CD14-positive monocyte (primary cell): ENCODE measurements at regions not wholly inside any gene's neighbourhood (a gene's known extent, or its start where the extent isn't known, plus 50 kb on each side); places are given as distances from the start of the nearest gene placed in this dataset.

Experiments
- DNase-seq, 3 donors: peaks; one replicate each; pipeline ENCODE4 v3.0.0-alpha.2; 2011 to 2022
- H2AFZ ChIP-seq: 2 replicates; pipeline ENCODE4 v1.6.0; 2012; ENCODE audit warnings: mild to moderate bottlenecking, low read depth, low read length, inconsistent platforms; ENCODE audit not compliant: insufficient read depth, poor library complexity, severe bottlenecking
- H3K27ac ChIP-seq, 2 donors: 1 replicate in 1 of 2; 2 replicates in 1 of 2; pipeline ENCODE4 v1.5.1; 2012 to 2013; ENCODE audit warnings: low read length in 2 of 2, control low read depth in 1 of 2, inconsistent platforms in 1 of 2, low read depth in 1 of 2, mild to moderate bottlenecking in 1 of 2
- H3K27me3 ChIP-seq, 2 donors: one replicate each; pipeline versions ENCODE4 v1.6.0 to v1.6.1; 2011 to 2013; ENCODE audit warnings: low read length in 2 of 2; ENCODE audit not compliant: control insufficient read depth in 2 of 2, insufficient read depth in 2 of 2
- H3K36me3 ChIP-seq, 2 donors: replicated peaks in 1 of 2; 1 replicate in 1 of 2; 2 replicates in 1 of 2; pipeline versions ENCODE4 v1.5.1 to v1.6.1; 2012 to 2013; ENCODE audit warnings: low read length in 2 of 2, control low read depth in 1 of 2, inconsistent platforms in 1 of 2, mild to moderate bottlenecking in 1 of 2; ENCODE audit not compliant: insufficient read depth in 2 of 2, control insufficient read depth in 1 of 2
- H3K4me1 ChIP-seq, 2 donors: 1 replicate in 1 of 2; 2 replicates in 1 of 2; pipeline versions ENCODE4 v1.5.1 to v1.6.1; 2012 to 2013; ENCODE audit warnings: low read length in 2 of 2, control low read depth in 1 of 2, inconsistent platforms in 1 of 2, mild to moderate bottlenecking in 1 of 2, moderate library complexity in 1 of 2; ENCODE audit not compliant: insufficient read depth in 2 of 2, control insufficient read depth in 1 of 2
- H3K4me2 ChIP-seq: replicated peaks from 2 replicates; pipeline ENCODE3; 2012; ENCODE audit warnings: low read length, moderate library complexity, mild to moderate bottlenecking; ENCODE audit not compliant: poor library complexity, severe bottlenecking; ENCODE audit errors: extremely low read depth
- H3K4me3 ChIP-seq, 3 experiments: fragments of 200-600 bp in 1 of 3; sonication (generic) in 1 of 3; replicated peaks in 1 of 3; 1 replicate in 2 of 3; 2 replicates in 1 of 3; pipeline ENCODE4 v1.5.1; 2011 to 2013; ENCODE audit warnings: low read length in 3 of 3, mild to moderate bottlenecking in 3 of 3, control low read depth in 2 of 3, low read depth in 2 of 3, inconsistent platforms in 1 of 3, moderate library complexity in 1 of 3
- H3K79me2 ChIP-seq: 2 replicates; pipeline ENCODE4 v1.6.0; 2012; ENCODE audit warnings: mild to moderate bottlenecking, control low read depth, inconsistent platforms, low read length, moderate library complexity; ENCODE audit not compliant: insufficient read depth
- H3K9ac ChIP-seq: 2 replicates; pipeline ENCODE4 v1.6.0; 2017; ENCODE audit warnings: low read length, mild to moderate bottlenecking; ENCODE audit not compliant: insufficient read depth, poor library complexity, severe bottlenecking
- H3K9me3 ChIP-seq, 2 donors: replicated peaks in 1 of 2; 1 replicate in 1 of 2; 2 replicates in 1 of 2; pipeline versions ENCODE4 v1.5.1 to v1.6.1; 2012 to 2013; ENCODE audit warnings: low read length in 2 of 2, control low read depth in 1 of 2; ENCODE audit not compliant: control insufficient read depth in 1 of 2, insufficient read depth in 1 of 2
- H4K20me1 ChIP-seq: 2 replicates; pipeline ENCODE4 v1.6.0; 2012; ENCODE audit warnings: mild to moderate bottlenecking, low read length, control low read depth, moderate library complexity; ENCODE audit not compliant: insufficient read depth
- H3K27ac Mint-ChIP-seq, 7 donors: one replicate each; pipeline ENCODE4 v1.8.0; 2020; ENCODE audit warnings: mild to moderate bottlenecking in 7 of 7, mixed read lengths in 7 of 7, moderate library complexity in 6 of 7, inconsistent platforms in 2 of 7
- H3K27me3 Mint-ChIP-seq, 3 donors: one replicate each; pipeline ENCODE4 v1.8.0; 2021 to 2022; ENCODE audit warnings: low read depth in 3 of 3, mild to moderate bottlenecking in 3 of 3, mixed read lengths in 3 of 3, moderate library complexity in 3 of 3, inconsistent platforms in 1 of 3
- H3K36me3 Mint-ChIP-seq, 2 donors: one replicate each; pipeline ENCODE4 v1.8.0; 2020; ENCODE audit warnings: mixed read lengths in 2 of 2, inconsistent platforms in 1 of 2, mild to moderate bottlenecking in 1 of 2
- H3K4me1 Mint-ChIP-seq: one replicate; pipeline ENCODE4 v1.8.0; 2020; ENCODE audit warnings: mild to moderate bottlenecking, mixed read lengths
- H3K4me3 Mint-ChIP-seq, 2 donors: one replicate each; pipeline ENCODE4 v1.8.0; 2020; ENCODE audit warnings: mild to moderate bottlenecking in 2 of 2, mixed read lengths in 2 of 2, moderate library complexity in 1 of 2
- H3K9me3 Mint-ChIP-seq, 7 donors: one replicate each; pipeline ENCODE4 v1.8.0; 2020 to 2022; ENCODE audit warnings: mixed read lengths in 7 of 7, mild to moderate bottlenecking in 6 of 7, moderate library complexity in 6 of 7, inconsistent platforms in 2 of 7
- CTCF ChIP-seq: fragments of 200-600 bp; IDR thresholded peaks from one replicate; pipeline ENCODE4 v1.8.0; 2022; ENCODE audit warnings: antibody characterized with exemption, mild to moderate bottlenecking
- WGBS: methylation state at CpG from one replicate; pipeline ENCODE4 v1.1.5; 2013; ENCODE audit warnings: missing lambda C conversion rate; ENCODE audit not compliant: insufficient coverage; 5-methylcytosine and 5-hydroxymethylcytosine counted together
- intact Hi-C, 2 donors: fragments of 100-400 bp; cut with micrococcal nuclease; formaldehyde crosslinking; loops; one replicate each; pipeline versions ENCODE4 v1.15.0 to v1.15.1; 2023

GRCh38 chr2:59018737-59019136 lies 777.6 kb upstream of the FANCL start:
- no peak overlapping the region for H3K27ac Mint-ChIP-seq
- H3K9ac ChIP-seq, result no peak overlapping the region
- H3K27me3 ChIP-seq, result no peaks in the 10 kb centered on the region
- H2AFZ ChIP-seq, result no peak overlapping the region
- no peaks in the 10 kb centered on the region for H3K4me1 Mint-ChIP-seq
- no peaks in the 10 kb centered on the region for H3K79me2 ChIP-seq
- no peak overlapping the region for H3K27ac ChIP-seq
- peaks cover 0 to 7% (median 0%) of the 10 kb centered on the region in 7 donors for H3K9me3 Mint-ChIP-seq
- H3K4me3 Mint-ChIP-seq, result no peak overlapping the region
- H3K4me1 ChIP-seq, result no peaks in the 10 kb centered on the region
- WGBS, result no CpG with 5 or more reads among the region's 3 CpGs
- intact Hi-C loops, result no loop called here
- TF ChIP-seq CTCF, result no peak
- no peak overlapping the region for H3K4me3 ChIP-seq
- no peaks in the 10 kb centered on the region for H3K36me3 Mint-ChIP-seq
- no peak for DNase-seq
- H3K27me3 Mint-ChIP-seq, result no peaks in the 10 kb centered on the region
- no peaks in the 10 kb centered on the region for H4K20me1 ChIP-seq
- no peak overlapping the region for H3K4me2 ChIP-seq
- peaks cover 0 to 3% of the 10 kb centered on the region in 2 donors for H3K9me3 ChIP-seq
- no peaks in the 10 kb centered on the region for H3K36me3 ChIP-seq

GRCh38 chr2:59015027-59015426 lies 773.9 kb upstream of the FANCL start:
- Histone ChIP-seq H3K79me2 (no peaks in the 10 kb centered on the region), H3K4me3 (no peak overlapping the region), H2AFZ (no peak overlapping the region), H3K9ac (no peak overlapping the region), H3K4me1 (no peaks in the 10 kb centered on the region), H3K36me3 (no peaks in the 10 kb centered on the region), H3K4me2 (no peak overlapping the region), H3K27ac (no peak overlapping the region), H4K20me1 (no peaks in the 10 kb centered on the region), H3K27me3 (no peaks in the 10 kb centered on the region), H3K9me3 (peaks cover 0 to 3% of the 10 kb centered on the region in 2 donors)
- intact Hi-C loops, result no loop called here
- Mint-ChIP-seq H3K4me1 (no peaks in the 10 kb centered on the region), H3K36me3 (no peaks in the 10 kb centered on the region), H3K27me3 (no peaks in the 10 kb centered on the region), H3K4me3 (no peak overlapping the region), H3K27ac (no peak overlapping the region), H3K9me3 (peaks cover 0 to 10% (median 2%) of the 10 kb centered on the region in 7 donors)
- DNase-seq, result no peak
- 98% methylated on average over 6 of the region's 6 CpGs for WGBS
- no peak for TF ChIP-seq CTCF
